CD4-positive, alpha-beta memory T cell (primary cell): ENCODE measurements at regions not wholly inside any gene's neighbourhood (a gene's known extent, or its start where the extent isn't known, plus 50 kb on each side); places are given as distances from the start of the nearest gene placed in this dataset.

Source experiments
- CTCF ChIA-PET: fragments of 350-600 bp; sonication (Branson Sonifier 250); formaldehyde crosslinking; loops from one replicate; lab custom pipeline; 2021; ENCODE audit warnings: inconsistent platforms; ENCODE audit not compliant: partially characterized antibody; lab: Charles Lee
- POLR2A ChIA-PET: fragments of 350-600 bp; sonication (Branson Sonifier 250); formaldehyde crosslinking; loops from one replicate; lab custom pipeline; 2021; ENCODE audit not compliant: partially characterized antibody; lab: Charles Lee
- DNase-seq, 5 donors: peaks; one replicate each; pipeline versions ENCODE4 v3.0.0 to v3.0.0-alpha.2; 2020 to 2022; ENCODE audit warnings: mixed read lengths in 1 of 5
- H3K27ac ChIP-seq: one replicate; pipeline ENCODE4 v1.7.0; 2013; ENCODE audit warnings: low read depth, low read length
- H3K27me3 ChIP-seq: 2 replicates; pipeline ENCODE4 v1.7.0; 2013; ENCODE audit warnings: mild to moderate bottlenecking, low read length, moderate library complexity; ENCODE audit not compliant: insufficient read depth
- H3K36me3 ChIP-seq: 2 replicates; pipeline ENCODE4 v1.7.0; 2013; ENCODE audit warnings: mild to moderate bottlenecking, low read length, moderate library complexity; ENCODE audit not compliant: insufficient read depth
- H3K4me1 ChIP-seq: 2 replicates; pipeline ENCODE4 v1.7.0; 2013; ENCODE audit warnings: mild to moderate bottlenecking, low read length, moderate library complexity; ENCODE audit not compliant: insufficient read depth
- H3K4me3 ChIP-seq, 2 donors: one replicate each; pipeline ENCODE4 v1.7.0; 2013; ENCODE audit warnings: low read length in 2 of 2, mild to moderate bottlenecking in 1 of 2
- H3K9me3 ChIP-seq, 2 donors: one replicate each; pipeline ENCODE4 v1.7.0; 2013; ENCODE audit warnings: low read length in 2 of 2, control low read depth in 1 of 2; ENCODE audit not compliant: control insufficient read depth in 1 of 2
- H3K27ac Mint-ChIP-seq, 7 donors: one replicate each; pipeline ENCODE4 v1.8.0; 2020 to 2021; ENCODE audit warnings: mixed read lengths in 7 of 7, mild to moderate bottlenecking in 6 of 7, inconsistent platforms in 3 of 7, moderate library complexity in 3 of 7
- H3K27me3 Mint-ChIP-seq, 2 donors: one replicate each; pipeline ENCODE4 v1.8.0; 2020 to 2021; ENCODE audit warnings: mixed read lengths in 2 of 2
- H3K36me3 Mint-ChIP-seq, 2 donors: one replicate each; pipeline ENCODE4 v1.8.0; 2020 to 2021; ENCODE audit warnings: mixed read lengths in 2 of 2, inconsistent platforms in 1 of 2, mild to moderate bottlenecking in 1 of 2
- H3K4me1 Mint-ChIP-seq, 4 donors: one replicate each; pipeline ENCODE4 v1.8.0; 2020 to 2021; ENCODE audit warnings: mixed read lengths in 4 of 4, mild to moderate bottlenecking in 1 of 4
- H3K4me3 Mint-ChIP-seq, 8 donors: one replicate each; pipeline ENCODE4 v1.8.0; 2020 to 2021; ENCODE audit warnings: mixed read lengths in 8 of 8, mild to moderate bottlenecking in 7 of 8, moderate library complexity in 6 of 8, inconsistent platforms in 3 of 8
- H3K9me3 Mint-ChIP-seq, 8 donors: one replicate each; pipeline ENCODE4 v1.8.0; 2020 to 2021; ENCODE audit warnings: mixed read lengths in 8 of 8, mild to moderate bottlenecking in 5 of 8, inconsistent platforms in 3 of 8, moderate library complexity in 1 of 8
- intact Hi-C: fragments of 100-400 bp; cut with micrococcal nuclease; formaldehyde crosslinking; loops from one replicate; pipeline ENCODE4 v1.15.1; 2023

GRCh38 chrY:8809076-8809475 is 528.2 kb upstream of the TSPY4 start:
- H3K27me3 Mint-ChIP-seq: no peaks in the 10 kb centered on the region
- ChIA-PET CTCF (no interaction called here), POLR2A (no interaction called here)
- Histone ChIP-seq H3K27ac (no peak overlapping the region), H3K4me3 (no peak overlapping the region), H3K4me1 (no peaks in the 10 kb centered on the region), H3K27me3 (no peaks in the 10 kb centered on the region), H3K36me3 (no peaks in the 10 kb centered on the region), H3K9me3 (no peaks in the 10 kb centered on the region)
- no peaks in the 10 kb centered on the region for H3K9me3 Mint-ChIP-seq
- intact Hi-C loops: no loop called here
- no peak for DNase-seq
- H3K4me3 Mint-ChIP-seq: no peak overlapping the region
- H3K27ac Mint-ChIP-seq: no peak overlapping the region
- H3K36me3 Mint-ChIP-seq: no peaks in the 10 kb centered on the region
- no peaks in the 10 kb centered on the region for H3K4me1 Mint-ChIP-seq

GRCh38 chrY:8814143-8814542 is 523.1 kb upstream of the TSPY4 start:
- Histone ChIP-seq H3K4me3 (no peak overlapping the region), H3K36me3 (no peaks in the 10 kb centered on the region), H3K9me3 (no peaks in the 10 kb centered on the region), H3K27me3 (no peaks in the 10 kb centered on the region), H3K4me1 (no peaks in the 10 kb centered on the region), H3K27ac (no peak overlapping the region)
- no peak overlapping the region for H3K4me3 Mint-ChIP-seq
- CTCF ChIA-PET: no interaction called here
- H3K36me3 Mint-ChIP-seq: no peaks in the 10 kb centered on the region
- H3K27me3 Mint-ChIP-seq: no peaks in the 10 kb centered on the region
- H3K27ac Mint-ChIP-seq: no peak overlapping the region
- POLR2A ChIA-PET: no interaction called here
- peaks cover 0 to 2% (median 0%) of the 10 kb centered on the region in 8 donors for H3K9me3 Mint-ChIP-seq
- DNase-seq: no peak
- no peaks in the 10 kb centered on the region for H3K4me1 Mint-ChIP-seq
- intact Hi-C loops: no loop called here

DNA sequence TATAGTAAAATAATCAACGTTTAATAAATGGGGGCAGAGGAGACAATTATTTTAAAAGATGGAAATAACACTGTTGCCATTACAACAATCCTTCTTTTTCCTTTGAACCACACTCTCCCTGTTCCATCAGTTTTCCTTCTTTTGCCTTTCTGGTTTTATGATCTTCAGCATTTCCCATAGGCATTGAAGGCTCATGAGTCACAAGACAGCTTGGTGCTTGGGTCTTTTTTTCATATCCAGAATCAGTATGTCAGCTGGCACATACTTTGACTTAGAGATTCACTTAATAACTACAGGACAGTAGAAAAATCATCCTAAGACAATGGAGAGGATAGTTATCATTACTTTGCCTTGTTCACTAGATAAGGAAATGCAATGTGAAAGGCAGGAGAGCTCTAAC is 521.6 kb upstream of the TSPY4 start:
- Histone ChIP-seq H3K4me3 (no peak overlapping the region), H3K9me3 (no peaks in the 10 kb centered on the region), H3K27me3 (no peaks in the 10 kb centered on the region), H3K27ac (no peak overlapping the region), H3K4me1 (no peaks in the 10 kb centered on the region), H3K36me3 (no peaks in the 10 kb centered on the region)
- Mint-ChIP-seq H3K9me3 (peaks cover 0 to 2% (median 0%) of the 10 kb centered on the region in 8 donors), H3K27ac (no peak overlapping the region), H3K4me3 (no peak overlapping the region), H3K4me1 (no peaks in the 10 kb centered on the region), H3K27me3 (no peaks in the 10 kb centered on the region), H3K36me3 (no peaks in the 10 kb centered on the region)
- DNase-seq: no peak
- ChIA-PET POLR2A (no interaction called here), CTCF (no interaction called here)
- intact Hi-C loops: no loop called here

GRCh38 chrY:8820032-8820431 is 517.2 kb upstream of the TSPY4 start:
- H3K27ac Mint-ChIP-seq: no peak overlapping the region
- no peaks in the 10 kb centered on the region for H3K27me3 ChIP-seq
- no peaks in the 10 kb centered on the region for H3K9me3 ChIP-seq
- no peaks in the 10 kb centered on the region for H3K4me1 Mint-ChIP-seq
- H3K36me3 Mint-ChIP-seq: no peaks in the 10 kb centered on the region
- no peak overlapping the region for H3K27ac ChIP-seq
- H3K9me3 Mint-ChIP-seq: peaks cover 0 to 2% (median 0%) of the 10 kb centered on the region in 8 donors
- no peak overlapping the region for H3K4me3 Mint-ChIP-seq
- DNase-seq: no peak
- ChIA-PET CTCF (no interaction called here), POLR2A (no interaction called here)
- H3K4me3 ChIP-seq: no peak overlapping the region
- no peaks in the 10 kb centered on the region for H3K36me3 ChIP-seq
- intact Hi-C loops: no loop called here
- H3K27me3 Mint-ChIP-seq: no peaks in the 10 kb centered on the region
- H3K4me1 ChIP-seq: no peaks in the 10 kb centered on the region

GRCh38 chrY:8821106-8821505 is 516.2 kb upstream of the TSPY4 start:
- Mint-ChIP-seq H3K36me3 (no peaks in the 10 kb centered on the region), H3K27ac (no peak overlapping the region), H3K27me3 (peaks cover 0 to under 1% of the 10 kb centered on the region in 2 donors), H3K4me1 (no peaks in the 10 kb centered on the region), H3K4me3 (no peak overlapping the region), H3K9me3 (peaks cover 0 to 1% (median 0%) of the 10 kb centered on the region in 8 donors)
- ChIA-PET POLR2A (no interaction called here), CTCF (no interaction called here)
- intact Hi-C loops: no loop called here
- H3K36me3 ChIP-seq: no peaks in the 10 kb centered on the region
- no peaks in the 10 kb centered on the region for H3K4me1 ChIP-seq
- no peak overlapping the region for H3K27ac ChIP-seq
- DNase-seq: no peak
- H3K27me3 ChIP-seq: no peaks in the 10 kb centered on the region
- H3K4me3 ChIP-seq: no peak overlapping the region
- H3K9me3 ChIP-seq: no peaks in the 10 kb centered on the region

GRCh38 chrY:8852278-8852677 is 485.0 kb upstream of the TSPY4 start:
- Histone ChIP-seq H3K4me1 (no peaks in the 10 kb centered on the region), H3K36me3 (no peaks in the 10 kb centered on the region), H3K27ac (no peak overlapping the region), H3K4me3 (no peak overlapping the region), H3K9me3 (no peaks in the 10 kb centered on the region), H3K27me3 (no peaks in the 10 kb centered on the region)
- H3K27me3 Mint-ChIP-seq: no peaks in the 10 kb centered on the region
- ChIA-PET POLR2A (no interaction called here), CTCF (no interaction called here)
- intact Hi-C loops: no loop called here
- H3K27ac Mint-ChIP-seq: no peak overlapping the region
- H3K9me3 Mint-ChIP-seq: no peaks in the 10 kb centered on the region
- H3K4me3 Mint-ChIP-seq: no peak overlapping the region
- H3K36me3 Mint-ChIP-seq: no peaks in the 10 kb centered on the region
- no peaks in the 10 kb centered on the region for H3K4me1 Mint-ChIP-seq
- no peak for DNase-seq

DNA sequence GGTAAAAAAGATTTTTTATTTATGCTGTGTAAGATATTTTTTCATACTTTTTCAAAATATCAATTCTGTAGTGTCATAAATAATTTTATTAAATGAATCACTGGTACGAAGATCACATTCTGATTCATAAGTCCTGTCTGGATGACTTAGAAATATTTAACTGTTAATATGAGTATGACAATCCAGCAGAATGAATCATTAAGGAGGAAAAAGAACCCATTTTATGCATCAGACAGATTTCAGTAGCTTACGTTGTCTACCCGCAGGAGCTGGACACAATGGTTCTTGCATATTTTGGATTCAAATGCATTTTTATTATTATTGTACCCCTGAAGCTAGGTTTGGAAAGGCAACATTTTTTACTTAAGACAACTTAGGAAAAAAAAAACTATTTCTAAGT is 448.9 kb upstream of the TSPY4 start:
- Histone ChIP-seq H3K4me3 (no peak overlapping the region), H3K4me1 (no peaks in the 10 kb centered on the region), H3K27ac (no peak overlapping the region), H3K36me3 (no peaks in the 10 kb centered on the region), H3K27me3 (no peaks in the 10 kb centered on the region), H3K9me3 (no peaks in the 10 kb centered on the region)
- intact Hi-C loops: no loop called here
- no peaks in the 10 kb centered on the region for H3K27me3 Mint-ChIP-seq
- ChIA-PET CTCF (no interaction called here), POLR2A (no interaction called here)
- no peak overlapping the region for H3K4me3 Mint-ChIP-seq
- no peaks in the 10 kb centered on the region for H3K9me3 Mint-ChIP-seq
- DNase-seq: no peak
- no peaks in the 10 kb centered on the region for H3K4me1 Mint-ChIP-seq
- H3K36me3 Mint-ChIP-seq: no peaks in the 10 kb centered on the region
- H3K27ac Mint-ChIP-seq: no peak overlapping the region

DNA sequence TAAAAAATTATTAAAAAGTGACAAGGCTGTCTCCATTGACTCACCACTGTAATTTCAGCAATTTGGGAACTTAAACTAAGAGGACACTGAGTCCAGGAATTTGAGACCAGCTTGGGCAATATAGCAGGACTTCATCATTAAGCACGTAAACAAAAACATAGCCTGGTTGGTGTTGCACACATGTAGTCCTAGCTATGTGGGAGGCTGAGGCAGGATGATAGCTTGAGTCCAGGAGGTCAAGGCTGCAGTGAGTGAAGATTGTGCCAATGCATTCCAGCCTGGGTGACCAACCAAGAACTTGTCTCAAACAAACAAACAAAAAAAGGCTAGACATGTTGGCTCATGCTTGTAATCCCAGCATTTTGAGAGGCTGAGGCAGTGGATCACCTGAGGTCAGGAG is 439.4 kb upstream of the TSPY4 start:
- Histone ChIP-seq H3K27ac (no peak overlapping the region), H3K9me3 (no peaks in the 10 kb centered on the region), H3K27me3 (no peaks in the 10 kb centered on the region), H3K4me1 (no peaks in the 10 kb centered on the region), H3K36me3 (no peaks in the 10 kb centered on the region), H3K4me3 (no peak overlapping the region)
- intact Hi-C loops: no loop called here
- Mint-ChIP-seq H3K4me1 (no peaks in the 10 kb centered on the region), H3K27me3 (no peaks in the 10 kb centered on the region), H3K27ac (no peak overlapping the region), H3K36me3 (no peaks in the 10 kb centered on the region), H3K9me3 (no peaks in the 10 kb centered on the region), H3K4me3 (no peak overlapping the region)
- ChIA-PET CTCF (no interaction called here), POLR2A (no interaction called here)
- DNase-seq: no peak
